Dermis blood vessel endothelial cell (primary cell): ENCODE measurements at regions not wholly inside any gene's neighbourhood (a gene's known extent, or its start where the extent isn't known, plus 50 kb on each side); places are given as distances from the start of the nearest gene placed in this dataset.

Source experiments
- DNase-seq: peaks from one replicate; pipeline ENCODE4 v3.0.0; 2010

GRCh38 chr1:213656503-213656902, 331.3 kb upstream of the PROX1 start:
- DNase-seq: no peak

GRCh38 chr1:213657013-213657412, 330.8 kb upstream of the PROX1 start:
- DNase-seq: no peak

GRCh38 chr1:213657879-213658278, 329.9 kb upstream of the PROX1 start:
- DNase-seq: no peak

- no peak for DNase-seq
These were observed 329.3 kb upstream of the PROX1 start for GRCh38 chr1:213658457-213658856.

GRCh38 chr1:213659580-213660547, 327.9 kb upstream of the PROX1 start:
- DNase-seq: no peak

- DNase-seq: no peak
These were observed 326.5 kb upstream of the PROX1 start for GRCh38 chr1:213661302-213661701.

GRCh38 chr1:213666113-213666512, 321.7 kb upstream of the PROX1 start:
- DNase-seq: no peak

GRCh38 chr1:213666922-213667321, 320.9 kb upstream of the PROX1 start:
- DNase-seq: no peak

GRCh38 chr1:213669512-213669911, 318.3 kb upstream of the PROX1 start:
- DNase-seq: no peak

- DNase-seq: no peak
These were observed 317.6 kb upstream of the PROX1 start for GRCh38 chr1:213669964-213670691.

- DNase-seq: no peak
These were observed 317.1 kb upstream of the PROX1 start for GRCh38 chr1:213670692-213671023.

- DNase-seq: no peak
These were observed 312.7 kb upstream of the PROX1 start for GRCh38 chr1:213675043-213675442.

- no peak for DNase-seq
These were observed 311.0 kb upstream of the PROX1 start for GRCh38 chr1:213676736-213677135.

- DNase-seq: no peak
These were observed 309.4 kb upstream of the PROX1 start for GRCh38 chr1:213678348-213678747.

- DNase-seq: no peak
These were observed 309.0 kb upstream of the PROX1 start for GRCh38 chr1:213678753-213679152.

- no peak for DNase-seq
These were observed 308.6 kb upstream of the PROX1 start for GRCh38 chr1:213679153-213679552.

- no peak for DNase-seq
These were observed 307.0 kb upstream of the PROX1 start for GRCh38 chr1:213680677-213681325.

- DNase-seq: no peak
These were observed 305.9 kb upstream of the PROX1 start for GRCh38 chr1:213681788-213682340.

- no peak for DNase-seq
These were observed 304.2 kb upstream of the PROX1 start for GRCh38 chr1:213683529-213683928.

- DNase-seq: no peak
These were observed 303.3 kb upstream of the PROX1 start for GRCh38 chr1:213684454-213684853.

GRCh38 chr1:213685992-213686582, 301.7 kb upstream of the PROX1 start:
- no peak for DNase-seq

GRCh38 chr1:213686983-213687382, 300.8 kb upstream of the PROX1 start:
- DNase-seq: no peak

- DNase-seq: no peak
These were observed 299.9 kb upstream of the PROX1 start for GRCh38 chr1:213687832-213688231.
